A673 (cell line): ENCODE measurements at regions not wholly inside any gene's neighbourhood (a gene's known extent, or its start where the extent isn't known, plus 50 kb on each side); places are given as distances from the start of the nearest gene placed in this dataset.

Experiments used
- BruUV-seq: library from RNA; stranded (reverse); fragments of 400-500 nt; replicated peaks from 2 replicates; lab custom pipeline; 2021; lab: Mats Ljungman, UMichigan
- CTCF ChIA-PET: fragments of 300-600 bp; sonication (Branson Sonifier 250); formaldehyde crosslinking; loops from one replicate; lab custom pipeline; 2022; ENCODE audit warnings: antibody characterized with exemption; lab: Charles Lee
- POLR2A ChIA-PET: fragments of 300-600 bp; sonication (Branson Sonifier 250); formaldehyde crosslinking; loops from one replicate; lab custom pipeline; 2022; ENCODE audit warnings: antibody characterized with exemption; ENCODE audit not compliant: low non-redundant PET; lab: Charles Lee
- DNase-seq: peaks from one replicate; pipeline ENCODE4 v3.0.0-alpha.2; 2015; ENCODE audit warnings: low spot score
- H3K27ac ChIP-seq: fragments of 200-600 bp; sonication (generic); 2 replicates; pipeline ENCODE4 v1.5.1; 2016; ENCODE audit warnings: mixed run types, low read depth, mild to moderate bottlenecking, mixed read lengths, antibody characterized with exemption, low read length; ENCODE audit not compliant: poor library complexity, severe bottlenecking
- H3K27me3 ChIP-seq: fragments of 200-600 bp; sonication (generic); replicated peaks from 2 replicates; pipeline ENCODE4 v1.6.1; 2017; ENCODE audit warnings: mixed run types, low read depth, mild to moderate bottlenecking, mixed read lengths, antibody characterized with exemption, low read length; ENCODE audit not compliant: insufficient read depth, poor library complexity
- H3K36me3 ChIP-seq: fragments of 200-600 bp; sonication (generic); 2 replicates; pipeline ENCODE4 v1.6.1; 2016; ENCODE audit warnings: mixed run types, mild to moderate bottlenecking, mixed read lengths, antibody characterized with exemption, low read length; ENCODE audit not compliant: insufficient read depth, poor library complexity, severe bottlenecking
- H3K4me1 ChIP-seq: fragments of 200-600 bp; sonication (generic); 2 replicates; pipeline ENCODE4 v1.6.1; 2017; ENCODE audit warnings: mixed run types, mild to moderate bottlenecking, mixed read lengths, antibody characterized with exemption, low read length; ENCODE audit not compliant: insufficient read depth, poor library complexity, severe bottlenecking
- H3K4me3 ChIP-seq: fragments of 200-600 bp; sonication (generic); 2 replicates; pipeline ENCODE4 v1.5.1; 2016; ENCODE audit warnings: low read depth, mixed run types, mild to moderate bottlenecking, mixed read lengths, low read length; ENCODE audit not compliant: poor library complexity, severe bottlenecking
- H3K9me3 ChIP-seq: fragments of 200-600 bp; sonication (generic); 2 replicates; pipeline ENCODE4 v1.6.1; 2016; ENCODE audit warnings: mixed run types, low read depth, mild to moderate bottlenecking, mixed read lengths, antibody characterized with exemption, low read length; ENCODE audit not compliant: poor library complexity, severe bottlenecking
- EZH2 ChIP-seq: fragments of 200-600 bp; sonication (generic); IDR thresholded peaks from 2 replicates; pipeline ENCODE4 v1.6.1; 2017; ENCODE audit warnings: borderline replicate concordance, low read depth, mild to moderate bottlenecking, mixed read lengths, antibody characterized with exemption, low read length; ENCODE audit not compliant: poor library complexity, severe bottlenecking
- intact Hi-C: fragments of 100-400 bp; cut with micrococcal nuclease; formaldehyde crosslinking; loops from one replicate; pipeline ENCODE4 v1.10.0; 2022; ENCODE audit not compliant: unreplicated experiment
- TF ChIP-seq, protein P1 (sequence below): fragments of 300-800, 200-600 bp; sonication (generic); conservative IDR thresholded peaks from 2 replicates; pipeline ENCODE4 v1.5.1; 2017; ENCODE audit warnings: low read depth, mild to moderate bottlenecking, antibody characterized with exemption, low read length, moderate library complexity, mixed read lengths

DNA sequence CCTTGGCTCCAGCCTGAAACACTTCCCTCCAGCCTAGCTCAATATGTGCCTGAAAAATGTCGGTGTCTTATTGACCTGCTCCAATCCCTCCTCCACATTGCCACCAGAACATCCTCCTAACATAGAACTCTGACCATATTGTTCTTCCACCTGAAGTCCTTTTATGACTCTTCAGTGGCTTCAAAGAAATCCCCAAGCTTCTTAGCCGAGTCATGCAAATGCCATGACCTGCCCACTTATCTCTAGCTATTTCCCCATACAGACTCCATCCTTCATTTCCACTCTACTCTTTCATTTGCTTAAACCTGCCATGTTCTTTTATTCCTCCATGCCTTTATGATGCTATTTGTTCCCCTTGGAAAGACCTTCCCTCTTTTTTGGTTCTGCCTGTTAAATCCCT, 568.6 kb downstream of the ETNK1 start:
- H3K4me1 ChIP-seq = no peaks in the 10 kb centered on the region
- H3K27ac ChIP-seq = no peak overlapping the region
- H3K36me3 ChIP-seq = no peaks in the 10 kb centered on the region
- H3K27me3 ChIP-seq = no peaks in the 10 kb centered on the region
- no peak for TF ChIP-seq EZH2
- TF ChIP-seq, protein P1, sequence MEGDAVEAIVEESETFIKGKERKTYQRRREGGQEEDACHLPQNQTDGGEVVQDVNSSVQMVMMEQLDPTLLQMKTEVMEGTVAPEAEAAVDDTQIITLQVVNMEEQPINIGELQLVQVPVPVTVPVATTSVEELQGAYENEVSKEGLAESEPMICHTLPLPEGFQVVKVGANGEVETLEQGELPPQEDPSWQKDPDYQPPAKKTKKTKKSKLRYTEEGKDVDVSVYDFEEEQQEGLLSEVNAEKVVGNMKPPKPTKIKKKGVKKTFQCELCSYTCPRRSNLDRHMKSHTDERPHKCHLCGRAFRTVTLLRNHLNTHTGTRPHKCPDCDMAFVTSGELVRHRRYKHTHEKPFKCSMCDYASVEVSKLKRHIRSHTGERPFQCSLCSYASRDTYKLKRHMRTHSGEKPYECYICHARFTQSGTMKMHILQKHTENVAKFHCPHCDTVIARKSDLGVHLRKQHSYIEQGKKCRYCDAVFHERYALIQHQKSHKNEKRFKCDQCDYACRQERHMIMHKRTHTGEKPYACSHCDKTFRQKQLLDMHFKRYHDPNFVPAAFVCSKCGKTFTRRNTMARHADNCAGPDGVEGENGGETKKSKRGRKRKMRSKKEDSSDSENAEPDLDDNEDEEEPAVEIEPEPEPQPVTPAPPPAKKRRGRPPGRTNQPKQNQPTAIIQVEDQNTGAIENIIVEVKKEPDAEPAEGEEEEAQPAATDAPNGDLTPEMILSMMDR = no peak
- ChIA-PET CTCF (no interaction called here), POLR2A (no interaction called here)
- no peaks in the 10 kb centered on the region for H3K9me3 ChIP-seq
- no peak overlapping the region for H3K4me3 ChIP-seq
- BruUV-seq = no TSS peak
- no peak for DNase-seq
- intact Hi-C loops = no loop called here

DNA sequence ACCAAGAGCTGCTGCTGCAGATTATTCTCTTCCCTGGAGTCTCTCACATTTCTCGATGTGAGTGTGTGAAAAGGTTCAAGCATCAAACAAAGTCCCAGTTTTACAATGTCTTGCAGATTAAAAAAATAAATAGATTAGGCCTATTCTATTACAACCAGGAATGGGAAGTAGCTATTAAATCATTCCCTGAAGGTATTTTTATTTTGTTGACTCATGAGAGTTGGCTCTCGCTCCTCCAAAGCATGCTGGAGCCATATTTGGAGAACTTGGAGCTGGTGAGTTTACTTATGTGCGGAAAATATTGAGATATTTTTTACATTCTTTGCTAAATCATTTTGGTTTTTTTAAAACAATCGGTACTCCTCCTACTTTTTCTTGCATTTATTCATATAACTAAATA, 572.3 kb downstream of the ETNK1 start:
- Histone ChIP-seq H3K36me3 (no peaks in the 10 kb centered on the region), H3K27me3 (no peaks in the 10 kb centered on the region), H3K4me3 (no peak overlapping the region), H3K4me1 (no peaks in the 10 kb centered on the region), H3K27ac (no peak overlapping the region), H3K9me3 (no peaks in the 10 kb centered on the region)
- DNase-seq = no peak
- BruUV-seq = no TSS peak
- POLR2A ChIA-PET = no interaction called here
- intact Hi-C loops = no loop called here
- no peak for TF ChIP-seq EZH2
- TF ChIP-seq, protein P1 = no peak
- CTCF ChIA-PET = no interaction called here

DNA sequence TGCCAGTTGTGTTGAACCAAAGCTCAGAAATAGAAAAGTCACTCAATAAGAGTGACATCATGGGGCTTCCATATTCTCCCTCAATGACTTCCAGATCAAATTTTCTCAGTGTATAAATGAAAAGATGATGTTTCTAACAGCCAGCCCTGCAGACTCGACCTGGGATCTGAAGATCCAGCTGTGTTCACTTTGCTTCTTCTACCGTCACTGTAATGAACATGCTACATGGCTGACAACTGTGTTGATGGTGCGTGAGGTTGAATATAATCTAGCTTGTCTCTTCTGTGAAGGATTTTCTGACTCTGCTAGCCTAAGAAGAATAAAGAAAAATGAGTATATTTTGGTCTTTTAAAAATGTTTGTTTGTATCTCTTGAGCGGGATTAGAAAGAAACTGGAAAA, 577.8 kb downstream of the ETNK1 start:
- ChIA-PET CTCF (no interaction called here), POLR2A (no interaction called here)
- Histone ChIP-seq H3K4me3 (no peak overlapping the region), H3K9me3 (no peaks in the 10 kb centered on the region), H3K27ac (no peak overlapping the region), H3K4me1 (peaks cover 3% of the 10 kb centered on the region), H3K36me3 (no peaks in the 10 kb centered on the region), H3K27me3 (no peaks in the 10 kb centered on the region)
- no TSS peak for BruUV-seq
- TF ChIP-seq EZH2 = no peak
- TF ChIP-seq, protein P1 = no peak
- intact Hi-C loops = loop anchor here (10.0 kb wide), 2 partner anchors 348 to 1102 kb away; no protein-coding TSS in a partner anchor
- DNase-seq = no peak
